Gastrocnemius medialis (tissue), 4 donors: ENCODE measurements at regions not wholly inside any gene's neighbourhood (a gene's known extent, or its start where the extent isn't known, plus 50 kb on each side); places are given as distances from the start of the nearest gene placed in this dataset.

ENCODE experiments used
- ATAC-seq, 2 donors: fragments of 150-250 bp; one replicate each; pipeline ENCODE4 v1.9.1; 2016
- DNase-seq, 2 donors: peaks; one replicate each; pipeline ENCODE4 v3.0.0-alpha.2; 2019
- H3K27ac ChIP-seq, 4 donors: fragments of 200-600 bp; sonication (generic); 1 replicate in 1 of 4; 2 replicates in 3 of 4; pipeline ENCODE4 v1.5.1; 2016 to 2018; ENCODE audit warnings: mild to moderate bottlenecking in 2 of 4, moderate library complexity in 1 of 4
- H3K27me3 ChIP-seq, 3 donors: fragments of 200-600 bp; sonication (generic) in 2 of 3; 1 replicate in 1 of 3; 2 replicates in 2 of 3; pipeline versions ENCODE4 v1.5.1 to v1.6.0; 2016 to 2019; ENCODE audit warnings: mild to moderate bottlenecking in 1 of 3, moderate library complexity in 1 of 3
- H3K36me3 ChIP-seq, 2 donors: fragments of 200-600 bp; sonication (generic) in 1 of 2; one replicate each; pipeline ENCODE4 v1.5.1; 2017 to 2018
- H3K4me1 ChIP-seq, 2 donors: fragments of 200-600 bp; sonication (generic) in 1 of 2; one replicate each; pipeline ENCODE4 v1.5.1; 2016 to 2017; ENCODE audit warnings: mild to moderate bottlenecking in 2 of 2
- H3K4me3 ChIP-seq, 4 donors: fragments of 200-600 bp; sonication (generic) in 3 of 4; 1 replicate in 1 of 4; 2 replicates in 3 of 4; pipeline ENCODE4 v1.5.1; 2016 to 2019; ENCODE audit warnings: mild to moderate bottlenecking in 2 of 4
- H3K9me3 ChIP-seq, 3 donors: fragments of 200-600 bp; sonication (generic) in 2 of 3; 1 replicate in 1 of 3; 2 replicates in 2 of 3; pipeline ENCODE4 v1.5.1; 2016 to 2019
- POLR2A ChIP-seq, 2 donors: fragments of 450-650 bp; IDR thresholded peaks; one replicate each; pipeline ENCODE4 v1.6.1; 2017; ENCODE audit warnings: antibody characterized with exemption in 2 of 2, mild to moderate bottlenecking in 2 of 2, moderate library complexity in 2 of 2
- in situ Hi-C, 4 donors: fragments of 200-750 bp; cut with MboI; loops; one replicate each; pipeline versions ENCODE4 v1.15.0 to v1.8.0; 2017; ENCODE audit warnings: low sequenced_read_pairs in 4 of 4
- intact Hi-C: fragments of 100-400 bp; cut with DNase I; formaldehyde crosslinking; loops from one replicate; pipeline ENCODE4 v1.15.1; 2023; ENCODE audit warnings: low total_unique reads
- TF ChIP-seq, protein P1 (sequence below), 5 experiments: fragments of 450-650 bp in 3 of 5; fragments of 200-600 bp in 2 of 5; sonication (generic) in 2 of 5; IDR thresholded peaks in 4 of 5; conservative IDR thresholded peaks in 1 of 5; 1 replicate in 4 of 5; 2 replicates in 1 of 5; pipeline ENCODE4 v1.5.1; 2016 to 2019; ENCODE audit warnings: antibody characterized with exemption in 5 of 5, mild to moderate bottlenecking in 3 of 5, moderate library complexity in 3 of 5

DNA sequence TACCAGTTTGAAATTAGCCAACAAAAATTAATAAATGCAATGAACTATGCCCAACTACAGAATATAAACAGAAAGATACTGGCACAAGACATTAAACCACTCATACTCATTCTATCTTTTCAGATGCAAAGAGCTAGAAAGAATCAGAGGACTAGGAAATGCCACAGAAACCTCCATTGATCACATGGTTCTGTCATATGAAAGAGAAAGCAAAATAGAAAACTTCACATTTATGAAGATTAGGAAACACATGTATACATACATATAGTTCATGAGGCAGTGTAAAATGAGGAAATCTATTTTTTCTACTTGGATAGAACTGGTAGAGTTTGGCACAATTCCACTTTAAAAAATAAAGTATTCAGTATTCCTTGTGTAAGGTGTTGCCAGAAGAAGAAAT lies 275.1 kb upstream of the PTGER4 start:
- H3K9me3 ChIP-seq = no peaks in the 10 kb centered on the region
- in situ Hi-C loops (no loop called here), intact Hi-C loops (no loop called here)
- H3K27ac ChIP-seq = no peak overlapping the region
- no peak overlapping the region for H3K4me3 ChIP-seq
- TF ChIP-seq POLR2A (IDR thresholded peaks at IDR 0.05) = no peak
- TF ChIP-seq, protein P1, sequence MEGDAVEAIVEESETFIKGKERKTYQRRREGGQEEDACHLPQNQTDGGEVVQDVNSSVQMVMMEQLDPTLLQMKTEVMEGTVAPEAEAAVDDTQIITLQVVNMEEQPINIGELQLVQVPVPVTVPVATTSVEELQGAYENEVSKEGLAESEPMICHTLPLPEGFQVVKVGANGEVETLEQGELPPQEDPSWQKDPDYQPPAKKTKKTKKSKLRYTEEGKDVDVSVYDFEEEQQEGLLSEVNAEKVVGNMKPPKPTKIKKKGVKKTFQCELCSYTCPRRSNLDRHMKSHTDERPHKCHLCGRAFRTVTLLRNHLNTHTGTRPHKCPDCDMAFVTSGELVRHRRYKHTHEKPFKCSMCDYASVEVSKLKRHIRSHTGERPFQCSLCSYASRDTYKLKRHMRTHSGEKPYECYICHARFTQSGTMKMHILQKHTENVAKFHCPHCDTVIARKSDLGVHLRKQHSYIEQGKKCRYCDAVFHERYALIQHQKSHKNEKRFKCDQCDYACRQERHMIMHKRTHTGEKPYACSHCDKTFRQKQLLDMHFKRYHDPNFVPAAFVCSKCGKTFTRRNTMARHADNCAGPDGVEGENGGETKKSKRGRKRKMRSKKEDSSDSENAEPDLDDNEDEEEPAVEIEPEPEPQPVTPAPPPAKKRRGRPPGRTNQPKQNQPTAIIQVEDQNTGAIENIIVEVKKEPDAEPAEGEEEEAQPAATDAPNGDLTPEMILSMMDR (IDR thresholded peaks at IDR 0.05 in 4 of 5, conservative IDR thresholded peaks at IDR 0.05 in 1 of 5) = no peak
- H3K27me3 ChIP-seq = no peaks in the 10 kb centered on the region
- DNase-seq = no peak
- no peak for ATAC-seq
- peaks cover 0 to 24% of the 10 kb centered on the region in 2 donors for H3K4me1 ChIP-seq
- H3K36me3 ChIP-seq = no peaks in the 10 kb centered on the region

DNA sequence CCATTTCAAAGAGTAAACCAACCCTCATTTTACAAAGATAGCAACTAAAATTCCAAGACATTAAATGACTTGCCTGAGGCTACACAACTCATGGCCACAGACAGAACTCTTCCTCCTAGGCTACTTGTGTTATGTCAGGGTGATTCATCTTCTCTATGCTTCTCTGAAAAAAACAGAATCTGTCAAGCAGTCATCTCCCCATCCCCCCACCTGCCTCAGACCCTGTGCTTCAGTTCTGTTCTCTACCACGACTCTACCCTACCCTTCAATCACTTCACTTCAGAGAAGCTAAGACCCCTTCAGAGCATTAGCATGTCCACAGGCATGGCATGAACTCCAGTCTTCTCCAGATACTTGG lies 277.7 kb upstream of the PTGER4 start:
- intact Hi-C loops = no loop called here

DNA sequence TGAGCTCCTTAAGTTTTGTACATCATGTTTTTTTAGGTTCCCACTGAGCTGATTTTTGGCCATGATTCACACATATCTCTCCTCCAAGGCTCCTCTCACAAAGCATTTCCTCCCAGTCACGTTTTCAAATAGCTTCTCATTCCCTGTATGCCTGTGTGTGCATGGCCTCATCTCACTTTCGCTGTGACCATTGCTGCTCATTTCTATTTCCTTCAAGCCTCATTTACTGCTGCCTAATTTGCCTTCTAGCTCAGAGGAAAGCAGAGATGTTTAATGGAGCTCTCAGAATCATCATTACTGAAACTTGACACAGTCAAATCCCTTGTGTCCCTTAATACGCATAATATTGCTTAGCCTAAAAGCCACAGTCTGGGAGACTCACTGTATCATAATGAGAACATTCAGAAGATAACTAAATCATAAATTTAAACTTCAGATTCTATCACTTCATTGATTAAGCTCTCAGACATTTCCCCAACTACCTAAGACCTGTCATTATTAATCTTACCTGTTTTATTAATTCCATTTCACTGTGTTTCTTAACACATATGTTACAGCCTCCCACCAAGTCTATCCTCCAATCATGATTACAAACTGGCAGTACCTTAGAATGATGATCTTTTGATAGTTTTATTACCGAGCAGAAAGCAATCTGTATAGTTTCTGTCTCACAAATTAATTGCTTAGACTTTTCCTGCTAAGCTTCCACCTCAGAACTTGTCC lies 278.3 kb upstream of the PTGER4 start:
- intact Hi-C loops (no loop called here), in situ Hi-C loops (no loop called here)
- Histone ChIP-seq H3K36me3 (no peaks in the 10 kb centered on the region), H3K4me3 (no peak overlapping the region), H3K4me1 (peaks cover 0 to 16% of the 10 kb centered on the region in 2 donors), H3K27ac (no peak overlapping the region), H3K9me3 (no peaks in the 10 kb centered on the region), H3K27me3 (no peaks in the 10 kb centered on the region)
- ATAC-seq (no peak), DNase-seq (no peak)
- TF ChIP-seq, protein P1 (IDR thresholded peaks at IDR 0.05 in 4 of 5, conservative IDR thresholded peaks at IDR 0.05 in 1 of 5) = no peak
- no peak for TF ChIP-seq POLR2A (IDR thresholded peaks at IDR 0.05)

More for the DNA sequence above, 277.7 kb upstream of the PTGER4 start:
- TF ChIP-seq, protein P1 (IDR thresholded peaks at IDR 0.05 in 4 of 5, conservative IDR thresholded peaks at IDR 0.05 in 1 of 5) = no peak
- TF ChIP-seq POLR2A (IDR thresholded peaks at IDR 0.05) = no peak
- H3K9me3 ChIP-seq = no peaks in the 10 kb centered on the region
- in situ Hi-C loops = no loop called here
- no peaks in the 10 kb centered on the region for H3K36me3 ChIP-seq
- H3K27ac ChIP-seq = no peak overlapping the region
- no peaks in the 10 kb centered on the region for H3K27me3 ChIP-seq
- no peak for ATAC-seq
- DNase-seq = no peak
- no peak overlapping the region for H3K4me3 ChIP-seq
- peaks cover 0 to 22% of the 10 kb centered on the region in 2 donors for H3K4me1 ChIP-seq

DNA sequence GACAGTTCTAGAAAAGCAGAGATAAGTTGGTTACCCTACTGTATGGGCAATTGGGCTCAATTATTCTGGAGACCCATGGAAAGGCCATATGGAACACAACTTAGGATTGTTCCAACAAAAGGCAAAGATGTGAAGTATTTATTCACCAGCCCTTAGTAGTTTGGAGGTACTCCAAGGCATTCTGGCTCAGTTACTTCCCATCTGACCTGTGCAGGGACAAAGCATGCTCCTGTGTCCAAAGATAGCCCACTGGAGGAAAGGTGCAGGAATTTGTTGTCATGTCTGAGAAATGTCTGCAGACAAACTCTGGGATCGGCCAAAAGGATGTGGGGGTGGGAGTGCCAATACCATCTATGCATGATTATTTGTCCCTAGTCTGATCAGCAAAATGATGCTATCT lies 279.5 kb upstream of the PTGER4 start:
- in situ Hi-C loops = no loop called here
- intact Hi-C loops = no loop called here
- ATAC-seq = no peak
- Histone ChIP-seq H3K27ac (no peak overlapping the region), H3K36me3 (no peaks in the 10 kb centered on the region), H3K27me3 (no peaks in the 10 kb centered on the region), H3K4me3 (no peak overlapping the region), H3K9me3 (no peaks in the 10 kb centered on the region), H3K4me1 (peaks cover 0 to 7% of the 10 kb centered on the region in 2 donors)
- DNase-seq = no peak
- TF ChIP-seq, protein P1 (IDR thresholded peaks at IDR 0.05 in 4 of 5, conservative IDR thresholded peaks at IDR 0.05 in 1 of 5) = no peak
- no peak for TF ChIP-seq POLR2A (IDR thresholded peaks at IDR 0.05)

DNA sequence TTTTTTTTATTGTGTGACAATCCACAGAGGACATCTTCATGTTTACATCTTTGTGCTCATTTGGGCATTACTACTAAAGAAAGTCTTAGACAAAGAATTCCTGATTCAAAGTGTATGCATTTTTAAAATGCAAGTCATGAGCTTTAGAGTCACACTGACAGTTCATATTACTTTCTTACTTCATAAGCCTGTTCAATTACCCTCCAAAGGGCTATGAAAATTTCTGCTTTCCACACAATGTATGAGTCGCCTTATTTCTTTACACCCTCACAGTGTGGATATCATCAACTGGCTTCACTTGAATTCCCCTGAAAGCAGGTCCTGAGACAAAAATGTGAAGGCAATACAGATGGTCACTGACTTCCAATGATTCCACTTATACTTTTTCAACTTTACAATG lies 280.4 kb upstream of the PTGER4 start:
- no peak overlapping the region for H3K27ac ChIP-seq
- DNase-seq = no peak
- ATAC-seq = no peak
- TF ChIP-seq POLR2A (IDR thresholded peaks at IDR 0.05) = no peak
- TF ChIP-seq, protein P1 (IDR thresholded peaks at IDR 0.05 in 4 of 5, conservative IDR thresholded peaks at IDR 0.05 in 1 of 5) = no peak
- no peaks in the 10 kb centered on the region for H3K9me3 ChIP-seq
- H3K27me3 ChIP-seq = no peaks in the 10 kb centered on the region
- in situ Hi-C loops (loop anchor here in 1 of 4 donors (25.0 kb wide), 1 partner anchor 288 kb away; the partner anchor contains the start of gene PTGER4), intact Hi-C loops (no loop called here)
- no peaks in the 10 kb centered on the region for H3K36me3 ChIP-seq
- peaks cover 0 to 7% of the 10 kb centered on the region in 2 donors for H3K4me1 ChIP-seq
- no peak overlapping the region for H3K4me3 ChIP-seq
